Breast epithelium (tissue), 4 donors: ENCODE measurements at regions not wholly inside any gene's neighbourhood (a gene's known extent, or its start where the extent isn't known, plus 50 kb on each side); places are given as distances from the start of the nearest gene placed in this dataset.

ENCODE experiments used
- DNase-seq, 2 donors: peaks; one replicate each; pipeline ENCODE4 v3.0.0-alpha.2; 2019; ENCODE audit warnings: low spot score in 2 of 2
- H3K27ac ChIP-seq, 2 donors: fragments of 200-600 bp; sonication (generic) in 1 of 2; one replicate each; pipeline ENCODE4 v1.5.1; 2016 to 2019; ENCODE audit warnings: mild to moderate bottlenecking in 1 of 2
- H3K27me3 ChIP-seq, 2 donors: fragments of 200-600 bp; sonication (generic) in 1 of 2; one replicate each; pipeline versions ENCODE4 v1.5.1 to v1.6.0; 2017 to 2019; ENCODE audit warnings: control low read depth in 1 of 2, mild to moderate bottlenecking in 1 of 2
- H3K36me3 ChIP-seq: fragments of 200-600 bp; one replicate; pipeline ENCODE4 v1.5.1; 2019
- H3K4me1 ChIP-seq, 2 donors: fragments of 200-600 bp; sonication (generic); one replicate each; pipeline ENCODE4 v1.5.1; 2016 to 2019; ENCODE audit warnings: control low read depth in 1 of 2
- H3K4me3 ChIP-seq, 3 donors: fragments of 200-600 bp; sonication (generic); 1 replicate in 2 of 3; 2 replicates in 1 of 3; pipeline ENCODE4 v1.5.1; 2016 to 2019; ENCODE audit warnings: mild to moderate bottlenecking in 3 of 3, moderate library complexity in 2 of 3
- H3K9me3 ChIP-seq, 2 donors: fragments of 200-600 bp; sonication (generic) in 1 of 2; one replicate each; pipeline ENCODE4 v1.5.1; 2016 to 2019; ENCODE audit warnings: control low read depth in 1 of 2
- POLR2A ChIP-seq: fragments of 450-650 bp; IDR thresholded peaks from one replicate; pipeline ENCODE4 v1.6.1; 2016; ENCODE audit warnings: antibody characterized with exemption, mild to moderate bottlenecking, moderate library complexity
- POLR2AphosphoS5 ChIP-seq, 3 donors: sonication (generic); formaldehyde crosslinking; IDR thresholded peaks; one replicate each; pipeline ENCODE4 v1.6.1; 2017; ENCODE audit warnings: antibody characterized with exemption in 3 of 3
- intact Hi-C: fragments of 100-400 bp; cut with DNase I; formaldehyde crosslinking; loops from one replicate; pipeline ENCODE4 v1.15.1; 2023; ENCODE audit warnings: low total_unique reads
- TF ChIP-seq, protein P1 (sequence below), 3 donors: fragments of 450-650 bp; IDR thresholded peaks; one replicate each; pipeline ENCODE4 v1.5.1; 2016 to 2017; ENCODE audit warnings: antibody characterized with exemption in 3 of 3, mild to moderate bottlenecking in 3 of 3, moderate library complexity in 3 of 3

DNA sequence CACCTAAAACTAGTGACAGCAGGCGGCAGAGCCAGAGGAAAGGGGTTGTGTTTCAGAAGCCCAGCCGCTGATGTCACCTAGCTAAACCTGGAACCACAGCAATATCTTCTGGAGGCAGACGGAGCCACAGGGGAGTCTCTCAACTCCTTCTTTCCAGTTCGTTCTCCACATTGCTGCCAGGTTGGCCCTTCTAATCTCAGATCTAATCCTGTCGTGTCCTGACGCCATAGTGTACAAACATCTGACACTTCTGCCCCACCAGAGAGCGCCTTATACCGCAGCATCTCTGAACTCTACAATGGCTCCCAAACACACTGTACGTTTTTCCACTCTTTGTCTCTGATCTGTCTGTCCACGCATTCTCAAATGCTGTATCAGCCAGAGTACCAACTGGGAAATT is 240.0 kb downstream of the SMARCA2 start:
- no peaks in the 10 kb centered on the region for H3K36me3 ChIP-seq
- no peaks in the 10 kb centered on the region for H3K4me1 ChIP-seq
- no peak overlapping the region for H3K4me3 ChIP-seq
- DNase-seq = no peak
- TF ChIP-seq, protein P1, sequence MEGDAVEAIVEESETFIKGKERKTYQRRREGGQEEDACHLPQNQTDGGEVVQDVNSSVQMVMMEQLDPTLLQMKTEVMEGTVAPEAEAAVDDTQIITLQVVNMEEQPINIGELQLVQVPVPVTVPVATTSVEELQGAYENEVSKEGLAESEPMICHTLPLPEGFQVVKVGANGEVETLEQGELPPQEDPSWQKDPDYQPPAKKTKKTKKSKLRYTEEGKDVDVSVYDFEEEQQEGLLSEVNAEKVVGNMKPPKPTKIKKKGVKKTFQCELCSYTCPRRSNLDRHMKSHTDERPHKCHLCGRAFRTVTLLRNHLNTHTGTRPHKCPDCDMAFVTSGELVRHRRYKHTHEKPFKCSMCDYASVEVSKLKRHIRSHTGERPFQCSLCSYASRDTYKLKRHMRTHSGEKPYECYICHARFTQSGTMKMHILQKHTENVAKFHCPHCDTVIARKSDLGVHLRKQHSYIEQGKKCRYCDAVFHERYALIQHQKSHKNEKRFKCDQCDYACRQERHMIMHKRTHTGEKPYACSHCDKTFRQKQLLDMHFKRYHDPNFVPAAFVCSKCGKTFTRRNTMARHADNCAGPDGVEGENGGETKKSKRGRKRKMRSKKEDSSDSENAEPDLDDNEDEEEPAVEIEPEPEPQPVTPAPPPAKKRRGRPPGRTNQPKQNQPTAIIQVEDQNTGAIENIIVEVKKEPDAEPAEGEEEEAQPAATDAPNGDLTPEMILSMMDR (IDR thresholded peaks at IDR 0.05) = no peak
- TF ChIP-seq POLR2A = no peak
- TF ChIP-seq POLR2AphosphoS5 (IDR thresholded peaks at IDR 0.05) = no peak
- intact Hi-C loops = no loop called here
- no peaks in the 10 kb centered on the region for H3K9me3 ChIP-seq
- H3K27ac ChIP-seq = no peak overlapping the region
- H3K27me3 ChIP-seq = no peaks in the 10 kb centered on the region

DNA sequence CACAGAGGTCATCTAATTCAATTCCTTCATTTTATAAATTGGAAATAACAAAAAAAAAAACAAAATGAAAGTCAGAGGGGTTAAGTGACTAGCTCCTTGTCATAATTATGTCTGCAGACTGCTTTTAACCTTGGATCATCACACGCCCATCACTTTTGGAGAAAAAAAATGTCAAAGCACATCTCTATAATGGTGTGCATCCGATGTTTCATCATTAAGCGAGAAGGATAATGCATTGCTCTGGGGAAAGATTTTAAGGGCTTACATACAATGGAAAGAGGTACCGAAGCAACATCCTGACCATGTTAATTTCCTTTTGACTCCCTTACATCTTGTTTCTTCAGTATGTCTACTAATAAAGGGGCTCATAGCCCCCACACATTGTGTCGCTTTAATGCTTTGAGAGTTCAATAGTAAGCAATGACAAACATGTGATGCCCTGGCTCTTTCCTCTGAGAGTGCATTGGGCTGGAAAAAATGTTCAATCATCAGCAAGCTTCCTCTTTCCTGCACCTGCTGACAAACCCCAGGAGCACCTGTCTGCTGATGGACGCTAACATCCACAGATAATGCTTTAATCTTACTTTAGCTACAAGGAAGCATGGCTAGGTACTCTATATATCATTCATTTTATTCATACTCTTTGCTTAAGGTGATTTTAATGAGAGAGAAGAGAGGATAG is 242.2 kb downstream of the SMARCA2 start:
- no peaks in the 10 kb centered on the region for H3K9me3 ChIP-seq
- TF ChIP-seq, protein P1 (IDR thresholded peaks at IDR 0.05) = no peak
- intact Hi-C loops = no loop called here

DNA sequence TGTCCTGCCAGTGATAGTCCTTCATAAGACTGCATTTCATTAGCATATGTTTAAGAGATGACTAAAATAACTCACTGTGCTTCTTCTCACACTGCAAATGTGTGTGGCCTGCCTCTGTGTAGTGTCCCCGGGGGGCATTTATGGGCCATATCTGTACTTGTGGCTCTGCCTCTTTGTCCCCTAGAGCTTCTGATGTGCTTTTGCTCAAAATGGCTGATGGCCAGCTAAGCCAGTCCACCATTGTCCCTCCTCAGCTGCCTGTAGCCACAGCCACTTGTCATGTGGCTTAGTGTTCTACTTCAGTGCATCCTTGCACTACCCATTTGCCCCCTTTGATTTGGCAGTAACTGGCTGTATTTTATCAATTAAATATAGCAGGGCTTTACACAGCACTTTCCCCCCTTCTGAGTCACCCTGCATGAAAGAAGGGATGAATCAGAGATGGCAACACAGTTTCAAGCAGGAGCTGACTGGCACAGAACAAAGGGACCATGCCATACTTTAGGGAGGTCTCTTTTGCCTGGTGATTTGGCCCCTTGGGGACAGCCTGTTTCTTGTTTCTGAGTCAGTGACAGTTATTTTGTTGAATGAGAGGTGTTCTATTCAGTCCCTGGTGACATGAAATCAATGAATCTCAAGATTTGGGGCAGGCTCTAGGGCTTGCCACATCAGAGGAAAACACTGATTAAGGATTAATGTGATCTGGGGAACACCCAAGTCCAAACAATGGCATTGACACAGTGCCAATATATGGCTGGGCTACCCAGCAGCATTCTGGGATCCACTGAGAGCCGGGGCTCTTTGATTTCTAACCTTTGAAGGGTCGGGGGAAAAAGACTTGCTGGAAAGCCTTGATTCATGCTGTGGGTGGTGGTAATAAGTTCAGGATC is 245.5 kb downstream of the SMARCA2 start:
- no peaks in the 10 kb centered on the region for H3K36me3 ChIP-seq
- no peak overlapping the region for H3K27ac ChIP-seq
- no peak overlapping the region for H3K4me3 ChIP-seq
- no peaks in the 10 kb centered on the region for H3K9me3 ChIP-seq
- intact Hi-C loops = no loop called here
- no peak for DNase-seq
- H3K27me3 ChIP-seq = no peaks in the 10 kb centered on the region
- no peaks in the 10 kb centered on the region for H3K4me1 ChIP-seq
- TF ChIP-seq POLR2AphosphoS5 (IDR thresholded peaks at IDR 0.05) (no peak), POLR2A (no peak)
- TF ChIP-seq, protein P1 (IDR thresholded peaks at IDR 0.05) = no peak

More for the DNA sequence above, 242.2 kb downstream of the SMARCA2 start:
- Histone ChIP-seq H3K4me1 (no peaks in the 10 kb centered on the region), H3K27ac (no peak overlapping the region), H3K36me3 (no peaks in the 10 kb centered on the region), H3K4me3 (no peak overlapping the region), H3K27me3 (no peaks in the 10 kb centered on the region)
- DNase-seq = no peak

DNA sequence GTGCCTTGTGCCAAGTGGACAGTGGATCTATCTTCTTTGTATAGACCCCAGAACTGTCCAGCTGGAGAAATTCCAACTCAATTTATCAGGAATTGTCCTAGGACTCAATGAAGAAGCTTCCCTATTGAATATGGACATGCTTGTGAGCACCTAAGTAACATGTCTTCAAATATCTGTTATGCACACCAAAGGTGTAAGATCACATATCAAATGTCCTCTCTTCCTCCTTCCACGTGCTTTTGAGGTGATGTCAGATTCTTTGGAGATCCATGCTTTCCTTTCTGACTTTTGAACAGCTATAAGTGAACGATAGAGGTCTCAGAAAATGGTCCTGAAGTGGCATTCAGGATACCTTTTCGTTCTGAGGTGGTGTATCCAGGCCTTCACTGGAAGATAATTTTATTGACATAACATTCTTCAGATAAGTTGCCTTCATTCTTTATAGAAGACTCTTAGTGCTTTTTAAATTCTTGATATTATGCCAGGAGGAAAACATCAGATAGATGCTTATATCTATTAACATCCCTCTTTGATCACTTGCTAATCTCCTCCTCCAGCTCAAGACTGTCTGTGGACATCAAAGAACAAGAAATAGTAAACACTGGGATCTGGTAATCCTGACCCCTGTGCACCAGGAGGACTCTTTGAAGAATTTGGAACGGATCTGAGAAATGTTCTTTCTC is 246.4 kb downstream of the SMARCA2 start:
- H3K27ac ChIP-seq = no peak overlapping the region
- no peaks in the 10 kb centered on the region for H3K36me3 ChIP-seq
- H3K9me3 ChIP-seq = no peaks in the 10 kb centered on the region
- H3K4me1 ChIP-seq = no peaks in the 10 kb centered on the region
- no peak overlapping the region for H3K4me3 ChIP-seq
- H3K27me3 ChIP-seq = no peaks in the 10 kb centered on the region
- no peak for DNase-seq
- intact Hi-C loops = no loop called here
- no peak for TF ChIP-seq POLR2AphosphoS5 (IDR thresholded peaks at IDR 0.05)
- TF ChIP-seq, protein P1 (IDR thresholded peaks at IDR 0.05) = no peak
- no peak for TF ChIP-seq POLR2A
